ENCODE measurements at regions not wholly inside any gene's neighbourhood (a gene's known extent, or its start where the extent isn't known, plus 50 kb on each side); places are given as distances from the start of the nearest gene placed in this dataset.

GRCh38 chr3:74491874-74492273, 122.6 kb downstream of the CNTN3 start:
- TF ChIP-seq TEAD4 (IDR thresholded peaks at IDR 0.05): no peak
- no peak for TF ChIP-seq FOXM1 (IDR thresholded peaks at IDR 0.05; ENCODE audit: borderline replicate concordance, low read depth)
- no peak for TF ChIP-seq REST (IDR thresholded peaks at IDR 0.05; ENCODE audit: low read depth)
- TF ChIP-seq CEBPB (IDR thresholded peaks at IDR 0.05): no peak
- TF ChIP-seq TAF1 (IDR thresholded peaks at IDR 0.05; ENCODE audit: low read depth): no peak
- TF ChIP-seq RAD21 (IDR thresholded peaks at IDR 0.05; ENCODE audit: low read depth): no peak
- TF ChIP-seq MAX (IDR thresholded peaks at IDR 0.05): no peak
- TF ChIP-seq EGR1 (IDR thresholded peaks at IDR 0.05): no peak
- no peak for TF ChIP-seq NFIC (IDR thresholded peaks at IDR 0.05)
- no peak for TF ChIP-seq TCF12 (IDR thresholded peaks at IDR 0.05; ENCODE audit: low read depth)
- TF ChIP-seq USF1 (IDR thresholded peaks at IDR 0.05): no peak
- no peak for TF ChIP-seq YY1 (IDR thresholded peaks at IDR 0.05; ENCODE audit: low read depth)

All from Ishikawa (cell line).